ENCODE measurements at regions not wholly inside any gene's neighbourhood (a gene's known extent, or its start where the extent isn't known, plus 50 kb on each side); places are given as distances from the start of the nearest gene placed in this dataset.

- TF ChIP-seq CTCF (CRISPR knock-in tag; IDR thresholded peaks at IDR 0.05), result no peak
- peak; percentile 84; the same call in 1 of the 2 replicates for TF ChIP-seq ZNF609 (CRISPR knock-in tag; IDR thresholded peaks at IDR 0.05; ENCODE audit: borderline replicate concordance)
- peak; percentile 29; the same call in 1 of the 2 replicates for TF ChIP-seq TFDP1 (CRISPR knock-in tag; IDR thresholded peaks at IDR 0.05; ENCODE audit: borderline replicate concordance)
- 0 out of 2 replicates have a peak, but pooled peaks have one; percentile 9 for TF ChIP-seq GABPB1 (CRISPR knock-in tag; IDR thresholded peaks at IDR 0.05)
- peak; percentile 68; the same call in 1 of the 2 replicates for TF ChIP-seq SIX4 (CRISPR knock-in tag; IDR thresholded peaks at IDR 0.05)
- 0 out of 2 replicates have a peak, but pooled peaks have one; percentile 18 for TF ChIP-seq MEF2D (CRISPR knock-in tag; IDR thresholded peaks at IDR 0.05)
- TF ChIP-seq ZMYM2 (CRISPR knock-in tag; IDR thresholded peaks at IDR 0.05), result 0 out of 2 replicates have a peak, but pooled peaks have one; percentile 16
- no peak for TF ChIP-seq ZNF646 (CRISPR knock-in tag; IDR thresholded peaks at IDR 0.05)
- peak; percentile 6; the same call in 1 of the 2 replicates for TF ChIP-seq CEBPG (CRISPR knock-in tag; IDR thresholded peaks at IDR 0.05)
- peak; percentile 89; the same call in 1 of the 2 replicates for TF ChIP-seq NR2F2 (IDR thresholded peaks at IDR 0.05; ENCODE audit: borderline replicate concordance, low read depth)
These were observed 159.4 kb downstream of the SEC14L1 start (continued) for GRCh38 chr17:77300016-77300686.

Data from HepG2 (cell line).